ENCODE measurements at regions not wholly inside any gene's neighbourhood (a gene's known extent, or its start where the extent isn't known, plus 50 kb on each side); places are given as distances from the start of the nearest gene placed in this dataset.

DNA sequence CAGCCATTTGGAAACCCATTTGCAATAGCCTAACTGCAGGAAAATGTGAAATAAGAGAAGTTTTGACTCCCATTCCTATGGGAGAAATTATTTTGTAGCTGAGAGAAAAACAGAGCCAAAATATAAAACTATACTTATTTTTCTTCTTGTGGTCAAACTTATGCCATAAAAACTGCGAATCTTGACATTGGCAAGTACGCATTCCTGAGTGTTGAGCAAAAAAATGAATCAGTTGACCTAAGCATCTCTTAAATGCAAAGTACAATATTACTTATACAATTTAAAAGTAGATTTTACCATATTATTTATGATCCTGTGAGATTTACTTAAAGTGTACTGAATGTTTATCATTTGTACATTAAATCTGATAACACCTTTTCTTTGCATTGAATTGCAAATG lies 50.1 kb upstream of the CMC1 start:
- H3K9me2 ChIP-seq (ENCODE audit: insufficient read depth, low read length): no peaks in the 10 kb centered on the region
- TF ChIP-seq SMC3 (conservative IDR thresholded peaks at IDR 0.05; ENCODE audit: poor library complexity): no peak
- TF ChIP-seq RAD21 (conservative IDR thresholded peaks at IDR 0.05): no peak
- TF ChIP-seq POLR2AphosphoS5 (IDR thresholded peaks at IDR 0.05): no peak
- TF ChIP-seq, protein P1, sequence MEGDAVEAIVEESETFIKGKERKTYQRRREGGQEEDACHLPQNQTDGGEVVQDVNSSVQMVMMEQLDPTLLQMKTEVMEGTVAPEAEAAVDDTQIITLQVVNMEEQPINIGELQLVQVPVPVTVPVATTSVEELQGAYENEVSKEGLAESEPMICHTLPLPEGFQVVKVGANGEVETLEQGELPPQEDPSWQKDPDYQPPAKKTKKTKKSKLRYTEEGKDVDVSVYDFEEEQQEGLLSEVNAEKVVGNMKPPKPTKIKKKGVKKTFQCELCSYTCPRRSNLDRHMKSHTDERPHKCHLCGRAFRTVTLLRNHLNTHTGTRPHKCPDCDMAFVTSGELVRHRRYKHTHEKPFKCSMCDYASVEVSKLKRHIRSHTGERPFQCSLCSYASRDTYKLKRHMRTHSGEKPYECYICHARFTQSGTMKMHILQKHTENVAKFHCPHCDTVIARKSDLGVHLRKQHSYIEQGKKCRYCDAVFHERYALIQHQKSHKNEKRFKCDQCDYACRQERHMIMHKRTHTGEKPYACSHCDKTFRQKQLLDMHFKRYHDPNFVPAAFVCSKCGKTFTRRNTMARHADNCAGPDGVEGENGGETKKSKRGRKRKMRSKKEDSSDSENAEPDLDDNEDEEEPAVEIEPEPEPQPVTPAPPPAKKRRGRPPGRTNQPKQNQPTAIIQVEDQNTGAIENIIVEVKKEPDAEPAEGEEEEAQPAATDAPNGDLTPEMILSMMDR (IDR thresholded peaks at IDR 0.05; ENCODE audit: poor library complexity, severe bottlenecking): no peak
- TF ChIP-seq TAF1 (IDR thresholded peaks at IDR 0.05; ENCODE audit: low read depth): no peak
- TF ChIP-seq EP300 (conservative IDR thresholded peaks at IDR 0.05; ENCODE audit: poor library complexity, severe bottlenecking): no peak
- TF ChIP-seq, protein P2, sequence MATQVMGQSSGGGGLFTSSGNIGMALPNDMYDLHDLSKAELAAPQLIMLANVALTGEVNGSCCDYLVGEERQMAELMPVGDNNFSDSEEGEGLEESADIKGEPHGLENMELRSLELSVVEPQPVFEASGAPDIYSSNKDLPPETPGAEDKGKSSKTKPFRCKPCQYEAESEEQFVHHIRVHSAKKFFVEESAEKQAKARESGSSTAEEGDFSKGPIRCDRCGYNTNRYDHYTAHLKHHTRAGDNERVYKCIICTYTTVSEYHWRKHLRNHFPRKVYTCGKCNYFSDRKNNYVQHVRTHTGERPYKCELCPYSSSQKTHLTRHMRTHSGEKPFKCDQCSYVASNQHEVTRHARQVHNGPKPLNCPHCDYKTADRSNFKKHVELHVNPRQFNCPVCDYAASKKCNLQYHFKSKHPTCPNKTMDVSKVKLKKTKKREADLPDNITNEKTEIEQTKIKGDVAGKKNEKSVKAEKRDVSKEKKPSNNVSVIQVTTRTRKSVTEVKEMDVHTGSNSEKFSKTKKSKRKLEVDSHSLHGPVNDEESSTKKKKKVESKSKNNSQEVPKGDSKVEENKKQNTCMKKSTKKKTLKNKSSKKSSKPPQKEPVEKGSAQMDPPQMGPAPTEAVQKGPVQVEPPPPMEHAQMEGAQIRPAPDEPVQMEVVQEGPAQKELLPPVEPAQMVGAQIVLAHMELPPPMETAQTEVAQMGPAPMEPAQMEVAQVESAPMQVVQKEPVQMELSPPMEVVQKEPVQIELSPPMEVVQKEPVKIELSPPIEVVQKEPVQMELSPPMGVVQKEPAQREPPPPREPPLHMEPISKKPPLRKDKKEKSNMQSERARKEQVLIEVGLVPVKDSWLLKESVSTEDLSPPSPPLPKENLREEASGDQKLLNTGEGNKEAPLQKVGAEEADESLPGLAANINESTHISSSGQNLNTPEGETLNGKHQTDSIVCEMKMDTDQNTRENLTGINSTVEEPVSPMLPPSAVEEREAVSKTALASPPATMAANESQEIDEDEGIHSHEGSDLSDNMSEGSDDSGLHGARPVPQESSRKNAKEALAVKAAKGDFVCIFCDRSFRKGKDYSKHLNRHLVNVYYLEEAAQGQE (IDR thresholded peaks at IDR 0.05; ENCODE audit: borderline replicate concordance): no peak
- no peak for TF ChIP-seq MXI1 (conservative IDR thresholded peaks at IDR 0.05; ENCODE audit: poor library complexity, severe bottlenecking)

More for the DNA sequence above, 50.1 kb upstream of the CMC1 start:
- Histone ChIP-seq H3F3A (ENCODE audit: insufficient read depth, low read length, poor library complexity, severe bottlenecking) (no peaks in the 10 kb centered on the region), H3K36me3 (ENCODE audit: insufficient read depth, low read length) (no peaks in the 10 kb centered on the region), H3K27me3 (ENCODE audit: insufficient read depth, low read depth, low read length) (no peaks in the 10 kb centered on the region), H4K20me1 (ENCODE audit: insufficient read depth) (no peaks in the 10 kb centered on the region), H2AFZ (ENCODE audit: low read depth, low read length) (no peak overlapping the region), H3K9ac (ENCODE audit: low read length) (no peak overlapping the region), H3K9me3 (ENCODE audit: low read length) (no peaks in the 10 kb centered on the region), H3K27ac (ENCODE audit: low read length) (no peak overlapping the region), H3K4me2 (ENCODE audit: low read length) (no peak overlapping the region), H3K4me3 (ENCODE audit: low read length) (no peak overlapping the region), H3K79me2 (replicated peaks; ENCODE audit: insufficient read depth, low read length) (no peaks in the 10 kb centered on the region)
